Neural crest cell (in vitro differentiated cells): ENCODE measurements at regions not wholly inside any gene's neighbourhood (a gene's known extent, or its start where the extent isn't known, plus 50 kb on each side); places are given as distances from the start of the nearest gene placed in this dataset.

Experiments used
- DNase-seq: peaks from one replicate; pipeline ENCODE4 v3.0.0; 2021; ENCODE audit warnings: low read depth, mixed read lengths, low spot score
- H3K27ac Mint-ChIP-seq: one replicate; pipeline ENCODE4 v1.8.0; 2021; ENCODE audit warnings: mild to moderate bottlenecking, mixed read lengths; ENCODE audit not compliant: unreplicated experiment
- H3K27me3 Mint-ChIP-seq: 2 replicates; pipeline ENCODE4 v1.8.0; 2021; ENCODE audit warnings: low read depth, mild to moderate bottlenecking, mixed read lengths
- H3K36me3 Mint-ChIP-seq: 2 replicates; pipeline ENCODE4 v1.8.0; 2021; ENCODE audit warnings: low read depth, mild to moderate bottlenecking, mixed read lengths
- H3K4me1 Mint-ChIP-seq: 2 replicates; pipeline ENCODE4 v1.8.0; 2021; ENCODE audit warnings: mixed read lengths
- H3K4me3 Mint-ChIP-seq: one replicate; pipeline ENCODE4 v1.8.0; 2021; ENCODE audit warnings: mild to moderate bottlenecking, mixed read lengths
- H3K9me3 Mint-ChIP-seq: 2 replicates; pipeline ENCODE4 v1.8.0; 2021; ENCODE audit warnings: mixed read lengths
- TF ChIP-seq, protein P1 (sequence below): fragments of 200-600 bp; sonication (generic); conservative IDR thresholded peaks from 2 replicates; pipeline ENCODE4 v1.5.0; 2021; ENCODE audit warnings: antibody characterized with exemption, mild to moderate bottlenecking

DNA sequence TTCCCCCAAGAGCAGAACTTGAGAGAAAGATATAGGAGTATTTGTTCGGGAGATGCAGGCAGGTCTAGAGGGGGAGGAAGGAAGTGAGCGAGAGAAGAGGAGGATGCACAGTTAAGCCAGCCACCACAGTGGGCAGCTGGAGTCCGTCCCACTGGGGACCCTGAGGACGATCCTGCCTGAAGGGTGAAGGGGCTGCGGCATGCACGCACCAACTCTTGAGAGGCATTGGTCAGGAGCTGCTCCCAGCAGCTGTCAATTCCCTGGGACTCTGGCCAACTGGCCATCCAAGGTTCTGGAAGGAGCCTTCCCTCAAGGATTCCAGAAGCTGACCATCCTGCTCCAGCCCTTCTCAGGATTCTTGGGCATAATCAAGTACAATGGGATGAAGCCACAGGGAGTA, 246.9 kb downstream of the MATN1 start:
- no peak overlapping the region for H3K27ac Mint-ChIP-seq
- DNase-seq: no peak
- TF ChIP-seq, protein P1, sequence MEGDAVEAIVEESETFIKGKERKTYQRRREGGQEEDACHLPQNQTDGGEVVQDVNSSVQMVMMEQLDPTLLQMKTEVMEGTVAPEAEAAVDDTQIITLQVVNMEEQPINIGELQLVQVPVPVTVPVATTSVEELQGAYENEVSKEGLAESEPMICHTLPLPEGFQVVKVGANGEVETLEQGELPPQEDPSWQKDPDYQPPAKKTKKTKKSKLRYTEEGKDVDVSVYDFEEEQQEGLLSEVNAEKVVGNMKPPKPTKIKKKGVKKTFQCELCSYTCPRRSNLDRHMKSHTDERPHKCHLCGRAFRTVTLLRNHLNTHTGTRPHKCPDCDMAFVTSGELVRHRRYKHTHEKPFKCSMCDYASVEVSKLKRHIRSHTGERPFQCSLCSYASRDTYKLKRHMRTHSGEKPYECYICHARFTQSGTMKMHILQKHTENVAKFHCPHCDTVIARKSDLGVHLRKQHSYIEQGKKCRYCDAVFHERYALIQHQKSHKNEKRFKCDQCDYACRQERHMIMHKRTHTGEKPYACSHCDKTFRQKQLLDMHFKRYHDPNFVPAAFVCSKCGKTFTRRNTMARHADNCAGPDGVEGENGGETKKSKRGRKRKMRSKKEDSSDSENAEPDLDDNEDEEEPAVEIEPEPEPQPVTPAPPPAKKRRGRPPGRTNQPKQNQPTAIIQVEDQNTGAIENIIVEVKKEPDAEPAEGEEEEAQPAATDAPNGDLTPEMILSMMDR: no peak
- H3K27me3 Mint-ChIP-seq: no peaks in the 10 kb centered on the region
- peaks cover 6% of the 10 kb centered on the region for H3K36me3 Mint-ChIP-seq
- H3K4me1 Mint-ChIP-seq: no peaks in the 10 kb centered on the region
- H3K4me3 Mint-ChIP-seq: no peak overlapping the region
- H3K9me3 Mint-ChIP-seq: peaks cover 4% of the 10 kb centered on the region

DNA sequence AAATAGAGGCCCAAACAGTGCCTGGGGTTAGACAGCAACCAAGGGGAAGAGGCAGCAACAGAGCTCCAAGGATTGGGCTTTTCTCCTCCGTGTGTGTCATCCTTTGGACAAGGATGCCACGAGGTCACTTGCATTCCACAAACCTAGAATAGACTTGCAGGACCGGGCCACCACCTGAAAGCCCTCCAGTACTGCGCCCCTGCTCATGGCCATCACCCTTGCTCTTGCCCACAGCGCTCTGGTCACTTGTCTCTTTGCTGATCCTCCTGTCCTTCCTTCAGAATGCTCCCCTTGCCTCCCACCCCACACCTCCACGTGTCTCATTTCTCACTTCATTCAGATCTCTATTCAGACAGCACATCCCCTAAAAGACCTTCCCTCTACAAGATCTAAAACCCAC, 247.4 kb downstream of the MATN1 start:
- no peaks in the 10 kb centered on the region for H3K27me3 Mint-ChIP-seq

DNA sequence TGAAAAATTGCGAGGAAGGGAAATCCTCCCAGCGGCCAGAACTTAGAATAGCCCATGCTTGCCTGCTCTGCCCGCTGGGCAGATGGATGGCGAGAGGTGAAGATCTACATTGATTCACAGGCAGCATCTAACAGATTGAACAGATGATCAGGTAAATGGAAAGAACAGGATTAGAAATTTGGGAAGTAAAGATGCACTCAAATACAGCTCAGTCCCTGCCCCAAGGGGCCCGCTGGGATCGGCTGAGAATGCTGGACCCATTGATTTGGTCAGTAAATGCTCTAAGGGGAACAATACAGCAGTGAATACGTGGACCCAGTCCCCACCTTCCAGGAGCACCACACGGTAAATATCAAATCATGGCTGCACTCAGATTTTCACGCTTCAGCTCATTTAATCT, 248.2 kb downstream of the MATN1 start:
- DNase-seq: no peak
- Mint-ChIP-seq H3K4me1 (no peaks in the 10 kb centered on the region), H3K27me3 (no peaks in the 10 kb centered on the region), H3K4me3 (no peak overlapping the region), H3K36me3 (peaks cover 2% of the 10 kb centered on the region), H3K27ac (no peak overlapping the region), H3K9me3 (no peaks in the 10 kb centered on the region)
- TF ChIP-seq, protein P1: no peak

More for the DNA sequence above, 247.4 kb downstream of the MATN1 start:
- Mint-ChIP-seq H3K27ac (no peak overlapping the region), H3K9me3 (peaks cover 4% of the 10 kb centered on the region), H3K4me3 (no peak overlapping the region), H3K4me1 (no peaks in the 10 kb centered on the region), H3K36me3 (peaks cover 6% of the 10 kb centered on the region)
- TF ChIP-seq, protein P1: no peak
- no peak for DNase-seq

DNA sequence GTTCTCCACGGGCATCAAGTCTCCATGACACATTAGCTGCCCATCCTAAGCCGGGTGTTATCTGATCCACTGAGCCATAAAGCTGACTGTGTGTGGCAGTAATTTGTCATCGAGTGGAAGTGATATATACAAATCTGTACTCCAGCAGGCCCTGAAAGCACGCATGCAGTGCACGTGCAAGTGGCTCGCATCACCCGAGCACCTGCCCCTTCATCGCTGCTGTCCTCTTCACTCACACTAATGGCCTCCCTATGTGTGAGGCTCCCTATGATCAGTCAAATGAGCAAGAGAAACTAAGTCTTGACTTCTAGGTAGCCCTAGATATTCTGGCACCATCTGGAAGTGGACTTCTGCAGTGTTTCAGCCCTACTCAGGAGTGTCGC, 248.6 kb downstream of the MATN1 start:
- Mint-ChIP-seq H3K4me1 (no peaks in the 10 kb centered on the region), H3K27me3 (no peaks in the 10 kb centered on the region), H3K27ac (no peak overlapping the region), H3K9me3 (no peaks in the 10 kb centered on the region), H3K36me3 (peaks cover 2% of the 10 kb centered on the region), H3K4me3 (no peak overlapping the region)
- no peak for DNase-seq
- TF ChIP-seq, protein P1: no peak

DNA sequence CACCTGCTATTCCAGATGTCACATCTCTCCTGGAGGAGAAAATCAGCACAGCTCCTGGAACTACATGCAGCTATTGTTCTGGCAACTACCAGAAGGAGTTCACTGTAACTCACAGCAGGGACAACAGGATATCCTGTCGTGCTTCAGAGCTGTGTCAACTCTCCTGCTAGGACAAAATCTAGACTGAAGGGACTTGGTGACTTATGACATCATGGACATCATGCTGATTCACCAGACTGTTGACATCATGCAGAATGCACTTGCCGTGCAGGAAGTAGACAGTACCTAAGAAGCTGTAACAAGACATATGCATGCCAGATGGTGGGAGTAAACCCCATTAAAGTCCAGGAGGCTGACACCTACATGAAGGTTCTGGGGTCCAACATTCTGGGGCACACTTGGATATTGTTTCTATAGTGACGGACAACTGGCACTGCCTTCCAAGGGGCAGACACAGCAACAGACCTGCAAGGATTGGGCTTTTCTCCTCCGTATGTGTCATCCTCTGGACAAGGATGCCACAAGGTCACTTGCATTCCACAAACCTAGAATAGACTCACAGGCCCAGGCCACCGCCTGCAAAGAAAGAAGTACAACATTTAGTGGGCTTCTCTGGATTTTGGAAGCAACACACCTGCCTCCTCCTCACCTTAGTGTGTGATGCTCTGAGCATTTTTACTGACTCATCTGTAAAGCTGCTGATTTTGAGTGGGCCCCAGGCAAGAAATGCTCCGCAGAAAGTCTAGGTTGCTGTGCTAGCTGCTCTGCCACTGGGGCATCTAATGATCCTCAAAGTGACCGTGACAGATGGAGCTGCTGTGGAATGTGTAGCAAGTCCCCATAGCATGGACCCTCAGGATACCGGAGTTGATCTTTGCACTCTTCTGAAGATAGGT, 249.2 kb downstream of the MATN1 start:
- Mint-ChIP-seq H3K27me3 (no peaks in the 10 kb centered on the region), H3K4me3 (no peak overlapping the region), H3K27ac (no peak overlapping the region), H3K36me3 (peaks cover 2% of the 10 kb centered on the region), H3K4me1 (no peaks in the 10 kb centered on the region), H3K9me3 (no peaks in the 10 kb centered on the region)
- TF ChIP-seq, protein P1: no peak
- DNase-seq: no peak
